Inferior parietal cortex (tissue), 1 donor: ENCODE measurements at regions not wholly inside any gene's neighbourhood (a gene's known extent, or its start where the extent isn't known, plus 50 kb on each side); places are given as distances from the start of the nearest gene placed in this dataset.
"Not testable (repeated sequence)": the region's sequence is repeated elsewhere in the genome, so short reads cannot be mapped to it uniquely, and the experiment has no call there.

Source experiments
- DNase-seq: peaks from one replicate; pipeline ENCODE4 v3.0.0-alpha.2; 2016; ENCODE audit errors: extremely low spot score

DNA sequence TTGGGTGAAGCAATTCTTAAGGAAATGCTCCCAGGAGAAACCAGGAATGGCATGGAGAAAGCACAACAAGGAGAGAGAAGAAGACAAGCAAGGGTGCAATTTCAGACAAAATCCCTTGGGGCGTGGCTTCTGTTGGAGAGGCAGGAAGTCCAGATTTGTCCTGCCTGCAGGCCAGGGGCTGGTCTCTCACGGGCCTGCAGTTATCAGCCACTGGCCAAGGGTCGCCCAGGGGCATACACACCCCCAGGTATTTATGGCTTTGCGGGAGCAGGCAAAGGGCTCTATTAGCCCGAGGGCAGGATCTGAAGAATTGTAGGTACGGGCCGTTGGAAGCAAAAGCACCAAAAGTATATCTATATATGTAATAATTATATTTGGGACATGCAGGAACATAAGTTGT, 87.7 kb downstream of the IYD start:
- DNase-seq = no peak

DNA sequence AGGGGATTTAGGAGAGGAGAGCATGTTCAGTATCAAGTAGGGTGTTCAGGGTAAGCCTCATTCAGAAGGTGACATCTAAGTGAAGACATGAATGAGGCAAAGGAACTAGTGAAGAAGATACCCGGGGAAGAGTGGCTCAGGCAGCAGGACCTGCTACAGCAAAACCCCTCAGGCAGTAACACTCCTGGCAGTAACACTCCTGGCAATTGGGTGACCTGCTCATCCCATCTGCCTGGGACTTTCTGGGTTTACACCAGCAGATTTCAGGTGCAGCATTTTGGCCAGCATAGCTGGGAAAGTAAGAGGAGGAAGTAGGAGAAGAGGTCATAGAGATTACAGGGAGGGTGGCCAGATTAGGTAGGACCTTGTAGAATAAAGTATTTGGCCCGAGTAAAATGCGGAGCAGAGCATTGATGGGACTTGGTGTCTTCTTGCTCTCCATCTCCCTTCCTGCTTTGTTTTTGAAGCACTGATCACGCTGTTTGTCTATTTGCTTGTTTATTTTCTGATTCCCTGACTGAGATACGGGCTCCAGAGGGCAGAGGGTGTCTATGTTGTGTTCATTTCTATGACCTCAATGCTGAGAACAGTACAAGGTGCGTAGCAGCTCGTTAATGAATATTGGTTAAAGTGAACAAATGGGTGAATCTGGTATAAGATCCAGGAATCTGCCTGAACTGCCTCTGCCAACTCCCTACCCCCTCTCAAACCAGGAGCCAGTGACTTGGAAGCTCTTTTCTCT, 88.3 kb downstream of the IYD start:
- DNase-seq = no peak

DNA sequence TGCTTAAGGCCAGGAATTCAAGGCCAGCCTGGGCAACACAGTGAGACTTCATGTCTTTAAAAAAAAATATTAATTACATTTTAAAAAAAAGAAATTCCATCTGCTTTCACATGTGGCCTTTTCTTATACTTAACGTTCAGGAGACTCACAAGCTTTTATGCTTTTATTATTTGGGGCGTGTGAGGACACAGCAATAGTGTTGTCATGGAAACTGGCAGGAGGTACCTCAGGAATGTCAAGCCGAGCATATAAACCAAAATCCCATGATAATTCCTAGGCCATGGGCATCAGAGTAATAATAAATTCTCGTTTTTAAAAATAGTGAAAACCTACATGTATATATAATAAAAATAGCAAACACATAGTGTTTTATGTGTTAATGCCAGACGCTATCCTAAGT, 89.8 kb downstream of the IYD start:
- no peak for DNase-seq

DNA sequence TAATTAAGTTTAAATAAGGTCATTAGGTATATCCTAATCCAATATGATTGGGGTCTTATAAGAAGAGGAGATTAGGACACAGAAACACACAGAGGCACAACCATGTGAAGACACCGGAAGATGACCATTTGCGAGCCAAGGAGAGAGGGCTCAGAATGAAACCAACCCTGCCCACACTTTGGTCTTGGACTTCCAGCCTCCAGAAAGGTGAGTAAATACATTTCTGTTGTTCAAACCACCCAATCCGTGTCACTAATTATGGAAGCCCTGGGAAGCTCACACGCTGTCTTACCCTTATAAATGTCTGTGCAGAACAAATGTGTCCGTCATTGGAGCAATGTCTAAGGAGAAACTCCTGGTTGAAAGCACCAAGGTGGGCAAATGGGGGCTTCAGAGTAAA, 95.0 kb downstream of the IYD start:
- DNase-seq = no peak

DNA sequence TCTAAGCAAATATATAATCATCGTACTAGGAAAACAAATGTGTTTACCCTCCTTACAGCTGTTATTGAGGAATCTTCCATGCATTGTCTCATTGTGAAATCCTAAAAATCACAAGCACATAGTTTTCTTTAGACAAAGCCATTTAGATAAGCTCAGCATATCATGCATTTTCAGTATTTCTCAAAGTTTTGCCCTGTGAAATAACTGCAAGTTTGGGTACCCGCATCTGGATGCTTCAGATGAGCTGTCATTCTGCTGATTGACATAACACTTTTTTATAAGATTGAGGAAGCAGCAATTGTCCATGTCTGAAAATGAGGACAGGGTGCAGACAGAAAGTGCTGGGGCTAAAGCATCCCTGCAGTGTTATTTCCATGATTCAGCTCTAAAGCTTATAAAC, 96.2 kb downstream of the IYD start:
- DNase-seq = no peak

DNA sequence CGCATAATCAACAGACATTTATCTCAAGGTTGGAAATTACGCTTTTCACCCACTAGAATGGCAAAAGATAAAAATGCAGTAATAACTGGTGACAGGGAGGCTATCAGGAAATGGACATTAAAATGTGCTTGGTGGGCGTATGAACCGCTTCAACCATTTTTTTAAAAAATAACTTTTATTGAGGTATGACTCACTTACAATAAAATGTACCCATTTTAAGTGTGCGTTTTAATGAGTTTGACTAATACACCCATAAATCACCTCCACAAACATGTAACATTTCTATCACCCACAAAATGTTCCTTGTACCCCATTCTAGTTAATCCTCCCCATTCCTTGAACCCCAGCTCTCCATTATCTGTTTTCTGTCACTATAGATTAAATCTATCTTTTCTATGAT, 96.8 kb downstream of the IYD start:
- no peak for DNase-seq

DNA sequence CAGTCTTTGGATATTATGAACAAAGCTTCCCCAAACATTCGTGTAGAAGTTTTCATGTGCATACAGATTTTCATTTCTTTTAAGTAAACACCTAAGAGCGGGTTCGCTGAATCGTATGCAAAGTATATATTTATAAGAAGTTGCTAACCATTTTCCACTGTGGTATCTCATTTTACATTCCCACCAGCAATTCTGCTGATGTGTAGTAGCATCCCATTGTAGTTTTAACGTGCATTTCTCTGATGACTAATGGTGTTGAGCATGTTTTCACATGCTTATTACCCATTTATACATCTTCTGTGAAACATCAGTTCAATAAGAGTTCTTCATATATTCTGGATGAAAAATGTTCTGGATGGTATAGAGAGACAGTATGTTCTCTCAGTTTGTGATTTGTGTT, 97.4 kb downstream of the IYD start:
- DNase-seq = no peak

DNA sequence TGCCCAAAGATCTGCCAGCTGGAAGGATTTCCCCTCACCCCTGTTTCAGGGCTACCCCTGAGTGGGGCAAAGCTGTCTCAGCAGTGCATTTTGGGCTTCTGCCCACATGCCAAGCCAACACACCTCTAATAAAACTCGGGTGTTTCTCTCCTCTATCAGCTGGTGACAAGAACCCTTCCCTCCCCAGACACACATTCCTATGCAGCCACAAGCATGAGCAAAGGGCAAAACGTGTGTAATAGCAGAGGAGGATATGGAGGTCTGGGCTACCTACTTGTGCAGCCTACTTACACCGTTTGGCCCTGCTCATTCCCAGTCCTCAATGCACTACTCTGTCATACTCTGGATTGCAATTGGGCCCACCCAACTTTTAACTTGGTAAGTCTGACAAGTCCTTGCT, 101.3 kb downstream of the IYD start:
- no peak for DNase-seq

DNA sequence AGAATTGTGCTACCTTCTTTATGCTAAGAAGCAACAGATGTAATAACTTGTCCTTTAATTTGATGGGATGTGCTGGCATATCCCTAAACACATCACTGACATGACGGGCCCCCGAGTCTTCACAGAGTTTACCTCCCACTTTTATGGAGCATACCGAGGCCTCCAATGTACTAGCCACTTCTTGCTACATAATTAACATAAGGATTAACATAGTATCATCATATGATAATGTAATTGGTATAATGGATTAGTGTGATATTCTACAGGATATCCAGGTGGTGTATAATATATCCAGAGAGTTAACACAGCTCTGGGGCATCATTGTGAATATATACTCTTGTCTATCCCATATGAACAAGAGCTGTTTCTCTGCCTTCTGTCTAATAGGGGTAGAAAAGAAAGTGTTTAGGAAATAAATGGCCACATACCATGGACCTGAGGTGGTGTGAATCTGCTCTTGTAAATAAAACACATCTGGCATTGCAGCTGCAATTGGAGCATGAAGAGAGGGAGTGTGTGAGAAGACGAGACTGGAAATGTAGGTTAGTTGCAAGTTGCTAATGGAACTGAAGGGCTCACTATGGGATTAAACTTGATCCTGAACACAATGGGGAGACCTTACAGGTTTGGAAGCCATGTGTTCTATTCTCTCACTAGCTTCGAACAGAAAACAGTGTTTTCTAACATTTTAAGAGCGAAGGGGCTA, 102.3 kb downstream of the IYD start:
- DNase-seq = no peak

DNA sequence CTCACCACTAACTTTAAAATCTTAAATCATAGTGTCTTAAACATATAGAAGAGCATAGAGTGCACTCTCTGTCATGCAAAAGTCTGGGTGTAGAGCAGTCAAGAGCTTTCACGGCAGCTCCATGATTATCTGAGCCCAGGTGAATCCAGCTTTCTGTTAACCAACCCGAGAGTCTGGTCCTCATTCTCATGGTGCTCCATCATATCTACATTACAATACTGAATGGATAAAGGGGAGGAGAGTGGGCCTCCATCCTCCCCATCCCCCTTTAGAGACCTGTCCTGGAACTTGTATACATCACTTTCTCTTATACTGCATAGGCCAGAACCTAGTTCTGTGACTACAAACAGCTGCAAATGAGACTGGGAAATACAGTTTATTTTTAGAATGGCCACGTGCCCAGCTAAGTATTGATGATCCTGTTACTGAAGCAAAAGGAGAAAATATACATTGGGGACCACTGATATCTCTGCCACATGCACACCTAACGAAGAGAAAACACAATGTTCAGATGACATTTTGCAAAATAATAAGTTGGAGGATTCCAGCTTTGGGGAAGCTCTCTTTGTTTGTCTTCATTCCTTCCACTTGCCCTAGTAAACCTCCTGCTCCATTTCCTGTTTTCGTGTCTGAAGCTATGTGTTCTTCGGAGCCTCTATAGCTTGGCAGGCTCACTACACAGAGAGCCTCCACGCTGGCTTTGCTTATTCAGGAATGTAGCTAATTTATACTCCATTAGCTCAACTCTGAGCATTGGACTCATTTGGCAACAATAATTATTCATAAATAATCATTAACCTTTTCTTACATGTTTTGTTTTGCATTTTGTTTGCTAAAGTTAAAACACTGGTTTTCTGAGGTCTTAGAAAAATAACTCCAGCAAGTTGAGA, 110.1 kb downstream of the IYD start:
- no peak for DNase-seq

DNA sequence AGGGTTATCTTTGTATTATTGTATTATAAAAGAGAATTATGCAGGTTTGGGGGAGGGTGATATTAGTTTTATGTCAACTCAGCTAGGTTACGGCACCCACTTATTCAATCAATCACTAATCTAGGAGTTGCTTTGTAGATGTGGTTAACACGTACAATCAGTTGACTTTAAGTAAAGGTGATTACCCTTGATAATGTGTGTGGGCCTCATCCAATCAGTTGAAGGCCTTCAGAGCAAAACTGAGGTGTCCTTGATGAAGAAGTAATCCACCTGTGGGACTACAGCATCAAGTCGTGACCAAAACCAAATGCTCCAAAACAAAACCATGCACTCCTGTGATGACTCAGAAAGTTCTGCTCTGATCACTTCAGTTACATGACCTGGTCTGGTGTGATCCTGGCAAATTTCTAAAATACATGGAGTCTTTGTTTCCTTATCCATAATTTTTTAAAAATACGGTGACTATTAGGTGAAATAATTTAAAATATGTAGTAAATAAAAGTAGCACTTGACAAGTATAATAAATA, 114.1 kb downstream of the IYD start:
- DNase-seq = no peak

DNA sequence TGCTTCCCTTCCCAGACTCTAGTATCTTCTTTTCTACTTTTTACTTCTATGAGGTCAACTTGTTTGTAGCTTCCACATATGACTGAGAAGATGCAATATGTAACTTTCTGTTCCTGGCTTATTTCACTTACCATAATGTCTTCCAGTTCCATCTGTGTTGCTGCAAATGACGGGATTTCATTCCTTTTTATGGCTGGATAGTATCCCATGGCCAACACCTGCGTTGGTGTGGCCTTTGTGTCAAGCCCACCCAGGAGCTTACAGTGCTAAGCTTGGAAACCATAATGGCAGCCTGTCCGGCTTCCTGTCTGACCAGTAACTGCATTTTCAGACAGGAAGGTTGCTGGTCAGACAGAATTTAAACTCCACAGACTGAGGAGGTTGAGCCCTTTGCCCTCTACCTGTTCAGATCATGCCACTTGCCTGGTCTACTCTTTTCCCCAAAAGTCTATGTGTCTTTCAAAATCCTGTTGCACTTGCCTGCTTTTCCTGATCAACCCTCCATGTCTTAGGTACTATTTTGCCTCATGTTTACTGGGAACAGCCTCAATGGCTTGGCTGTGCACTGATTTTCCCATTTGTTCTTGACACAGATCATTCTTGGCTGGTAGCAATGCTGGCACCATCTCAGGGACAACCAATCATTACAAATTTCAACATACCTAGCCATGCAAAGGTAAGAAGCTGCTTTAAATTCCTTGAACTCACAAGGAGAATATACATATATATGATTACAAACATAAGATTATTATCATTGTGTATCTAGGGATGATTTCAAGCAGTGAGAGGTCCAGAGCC, 114.3 kb upstream of the PLEKHG1 start:
- DNase-seq = no peak

DNA sequence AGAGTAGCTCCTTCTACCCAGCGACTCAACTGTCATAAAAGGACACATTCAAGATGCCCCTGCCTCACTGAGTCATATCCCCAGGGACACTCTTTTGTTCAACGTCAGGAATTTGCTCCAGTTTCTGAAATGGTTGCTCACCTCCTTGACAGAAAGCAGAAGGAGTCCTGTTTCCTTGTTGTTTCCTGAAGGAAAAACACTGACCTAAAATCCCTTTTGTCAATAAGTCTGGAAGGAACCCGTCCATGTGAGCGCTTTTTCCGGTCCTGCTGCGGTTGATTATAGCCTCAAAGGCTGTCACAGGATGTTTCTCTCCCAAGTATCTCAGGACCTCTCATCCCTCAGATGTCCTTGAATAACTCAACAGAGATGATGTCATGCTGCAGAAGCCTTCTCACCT, 113.6 kb upstream of the PLEKHG1 start:
- no peak for DNase-seq

DNA sequence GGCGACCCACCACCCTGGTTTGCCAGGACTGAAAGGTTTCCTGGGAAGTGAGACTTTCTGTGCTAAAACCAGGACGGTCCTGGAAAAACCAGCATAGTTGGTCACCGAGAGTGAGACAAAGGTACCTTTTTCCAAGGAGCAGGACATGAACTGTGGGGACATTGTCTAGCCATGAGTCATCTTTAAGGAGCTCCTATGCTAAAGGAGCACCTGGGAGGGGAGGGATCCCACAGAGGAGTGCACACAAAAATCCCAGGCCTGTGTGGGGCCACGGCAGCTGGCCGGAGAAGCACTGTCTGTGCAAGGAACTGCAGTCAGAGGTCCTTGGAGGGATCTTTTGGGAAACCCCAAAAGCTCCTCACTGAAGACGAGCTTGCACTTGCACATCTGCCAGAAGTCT, 109.1 kb upstream of the PLEKHG1 start:
- no peak for DNase-seq

DNA sequence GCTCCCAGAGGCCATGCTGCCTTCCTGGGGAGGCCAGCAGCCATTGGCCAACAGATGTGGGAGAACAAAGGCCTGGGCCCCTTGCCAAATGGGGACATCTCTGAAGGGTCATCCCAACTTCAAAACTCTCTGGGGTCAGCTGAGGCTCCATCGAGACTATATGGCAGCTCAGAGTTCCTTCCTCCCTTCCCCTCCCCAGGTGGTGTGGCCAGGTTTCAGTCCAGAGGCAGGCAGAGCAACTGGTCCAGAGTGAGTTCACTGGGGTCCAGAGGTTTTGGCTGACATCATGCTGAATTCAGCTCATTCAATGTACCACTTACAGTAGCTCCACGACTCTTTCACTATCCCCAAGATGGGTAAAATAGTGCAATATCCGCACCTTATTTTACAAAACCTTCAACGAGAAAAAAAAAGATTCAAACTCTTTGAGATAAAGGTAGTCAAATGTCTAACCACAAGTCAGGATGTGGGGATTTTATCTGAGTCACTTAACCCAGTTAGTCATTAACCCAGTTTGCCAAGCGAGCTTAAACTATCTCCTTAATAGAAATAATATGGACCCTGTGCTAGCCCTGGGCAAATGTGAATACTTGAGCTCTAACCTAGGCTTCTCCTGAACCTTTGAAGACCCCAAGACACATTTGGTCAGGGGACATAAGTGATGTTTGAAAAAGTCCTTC, 108.4 kb upstream of the PLEKHG1 start:
- DNase-seq = no peak

DNA sequence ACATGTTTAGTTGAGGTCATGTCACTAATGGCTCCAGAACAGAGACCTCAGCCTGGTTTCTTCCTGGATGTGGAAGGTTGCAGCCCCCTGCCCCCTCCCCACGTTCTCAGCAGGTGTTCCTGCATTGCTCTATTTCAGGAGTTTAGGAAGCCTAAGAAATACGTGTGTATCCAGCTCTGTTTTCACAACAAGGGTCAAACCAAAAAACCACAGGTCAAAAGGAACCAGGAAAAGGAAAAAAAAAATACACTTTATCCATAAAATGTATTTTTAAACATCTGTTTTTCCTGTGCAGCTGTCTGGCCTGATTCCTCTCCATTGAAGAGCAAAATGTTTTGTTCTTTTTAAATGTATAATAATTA, 107.9 kb upstream of the PLEKHG1 start:
- no peak for DNase-seq

DNA sequence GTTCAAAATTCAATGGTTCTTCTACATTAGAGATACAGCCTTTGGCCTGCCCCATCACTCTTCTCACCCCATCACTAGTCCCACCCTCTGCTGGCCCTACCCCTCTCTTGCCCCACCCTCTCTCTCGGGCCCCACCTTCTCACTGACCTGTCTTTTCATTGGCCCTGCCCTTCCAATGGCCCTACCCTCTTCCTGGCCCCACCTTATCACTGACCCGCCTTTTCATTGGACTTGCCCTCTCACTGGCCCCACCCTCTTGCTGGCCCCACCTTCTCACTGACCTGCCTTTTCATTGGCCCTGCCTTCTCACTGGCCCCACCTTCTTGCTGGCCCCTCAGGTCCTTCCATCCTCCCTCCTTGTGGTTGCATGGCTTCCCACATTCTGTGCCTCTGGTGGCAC, 107.2 kb upstream of the PLEKHG1 start:
- no peak for DNase-seq

DNA sequence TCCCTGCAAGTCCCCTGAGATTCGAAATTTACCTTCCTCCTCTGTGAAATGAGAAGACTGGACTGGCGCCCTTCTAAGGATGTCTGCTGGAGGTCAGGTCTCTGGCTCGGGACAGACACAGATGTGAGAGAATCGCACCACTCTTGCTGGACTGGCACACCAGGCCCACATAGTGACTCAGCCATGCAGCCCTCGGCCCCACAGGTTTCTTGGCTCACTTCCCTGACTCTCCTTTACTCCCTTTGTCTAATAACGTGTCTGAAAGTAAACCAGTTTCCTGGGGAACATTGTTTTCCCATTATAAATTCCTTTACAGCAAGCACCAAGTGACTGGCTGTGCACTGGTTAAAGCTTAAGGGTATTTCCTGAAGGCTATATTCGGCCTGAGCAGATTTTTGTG, 106.7 kb upstream of the PLEKHG1 start:
- DNase-seq = no peak

DNA sequence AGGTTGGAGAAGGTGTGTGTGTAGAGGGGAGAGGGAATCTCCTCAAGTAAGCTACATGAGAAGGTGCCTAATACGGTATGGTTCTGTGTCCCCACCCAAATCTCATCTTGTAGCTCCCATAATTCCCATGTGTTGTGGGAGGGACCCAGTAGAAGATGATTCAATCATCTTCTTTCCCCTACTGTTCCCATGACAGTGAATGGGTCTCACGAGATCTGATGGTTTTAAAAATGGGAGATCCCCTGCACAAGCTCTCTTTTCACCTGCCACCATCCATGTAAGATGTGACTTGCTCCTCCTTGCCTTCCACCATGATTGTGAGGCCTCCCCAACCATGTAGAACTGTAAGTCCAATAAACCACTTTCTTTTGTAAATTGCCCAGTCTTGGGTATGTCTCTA, 106.1 kb upstream of the PLEKHG1 start:
- not testable (repeated sequence) for DNase-seq

DNA sequence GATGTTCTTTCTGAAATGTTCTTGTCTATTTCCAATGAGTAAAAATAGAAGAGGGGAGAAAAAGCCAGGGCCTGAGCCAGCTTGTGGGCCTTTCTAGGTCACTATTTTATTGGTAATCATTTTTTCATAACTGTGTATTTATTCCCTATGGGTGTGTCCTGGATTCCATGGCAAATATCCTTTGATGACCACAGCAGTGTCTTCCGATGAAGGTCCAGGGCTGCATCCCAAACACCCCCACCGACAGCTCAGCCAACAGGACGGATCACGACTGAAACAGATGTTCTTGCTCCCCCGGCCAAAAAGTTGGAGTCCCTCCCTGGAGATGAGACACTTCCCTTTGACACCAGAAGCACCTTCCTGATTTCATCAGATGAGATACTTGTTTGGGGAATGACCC, 105.4 kb upstream of the PLEKHG1 start:
- no peak for DNase-seq

DNA sequence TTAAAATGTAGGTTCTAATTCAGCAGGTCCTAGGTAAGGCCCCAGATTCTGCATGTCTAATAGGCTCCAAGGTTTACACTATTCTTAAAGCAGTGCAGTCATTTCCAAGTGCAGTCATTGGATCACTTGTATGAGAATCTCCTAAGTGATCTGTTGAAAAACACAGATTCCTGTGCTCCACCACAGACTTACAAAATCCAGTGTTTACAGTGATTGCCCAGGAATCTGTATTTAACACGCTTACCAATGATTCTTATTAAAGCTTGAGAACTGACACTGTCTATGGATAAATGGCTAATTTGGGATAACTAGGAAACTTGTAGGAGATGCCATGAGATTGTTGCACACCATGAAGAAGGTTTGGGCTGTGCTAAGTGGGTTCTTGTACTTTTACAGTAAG, 104.6 kb upstream of the PLEKHG1 start:
- no peak for DNase-seq
